NT2/D1 (cell line): ENCODE measurements at regions not wholly inside any gene's neighbourhood (a gene's known extent, or its start where the extent isn't known, plus 50 kb on each side); places are given as distances from the start of the nearest gene placed in this dataset.

Source experiments
- YY1 ChIP-seq: IDR thresholded peaks from 2 replicates; pipeline ENCODE4 v1.6.1; 2011; ENCODE audit not compliant: insufficient read length, insufficient read depth
- ZNF274 ChIP-seq: IDR thresholded peaks from 2 replicates; pipeline ENCODE4 v1.6.1; 2011; ENCODE audit warnings: mild to moderate bottlenecking, low read depth, low read length

- no peak for TF ChIP-seq YY1
- no peak for TF ChIP-seq ZNF274
Observed at GRCh38 chr13:76764429-76764828, 121.8 kb downstream of the KCTD12 start.
